ENCODE measurements at regions not wholly inside any gene's neighbourhood (a gene's known extent, or its start where the extent isn't known, plus 50 kb on each side); places are given as distances from the start of the nearest gene placed in this dataset.

GRCh38 chr18:64488698-64489097 is 339.8 kb upstream of the LINC00305 start:
- DNase-seq (ENCODE audit: low read depth in 1 of 2, low spot score in 1 of 2) = no peak
- Histone ChIP-seq H3K27me3 (ENCODE audit: insufficient read depth, poor library complexity, severe bottlenecking) (no peaks in the 10 kb centered on the region), H3K4me3 (replicated peaks; ENCODE audit: insufficient read depth, low read length) (no peak overlapping the region), H3K27ac (replicated peaks) (no peak overlapping the region)
- TF ChIP-seq SPI1 (IDR thresholded peaks at IDR 0.05; ENCODE audit: borderline replicate concordance, low read depth) (no peak), GABPA (IDR thresholded peaks at IDR 0.05; ENCODE audit: low read depth) (no peak), POLR2AphosphoS5 (IDR thresholded peaks at IDR 0.05; ENCODE audit: low read depth) (no peak)
- TF ChIP-seq, protein P1, sequence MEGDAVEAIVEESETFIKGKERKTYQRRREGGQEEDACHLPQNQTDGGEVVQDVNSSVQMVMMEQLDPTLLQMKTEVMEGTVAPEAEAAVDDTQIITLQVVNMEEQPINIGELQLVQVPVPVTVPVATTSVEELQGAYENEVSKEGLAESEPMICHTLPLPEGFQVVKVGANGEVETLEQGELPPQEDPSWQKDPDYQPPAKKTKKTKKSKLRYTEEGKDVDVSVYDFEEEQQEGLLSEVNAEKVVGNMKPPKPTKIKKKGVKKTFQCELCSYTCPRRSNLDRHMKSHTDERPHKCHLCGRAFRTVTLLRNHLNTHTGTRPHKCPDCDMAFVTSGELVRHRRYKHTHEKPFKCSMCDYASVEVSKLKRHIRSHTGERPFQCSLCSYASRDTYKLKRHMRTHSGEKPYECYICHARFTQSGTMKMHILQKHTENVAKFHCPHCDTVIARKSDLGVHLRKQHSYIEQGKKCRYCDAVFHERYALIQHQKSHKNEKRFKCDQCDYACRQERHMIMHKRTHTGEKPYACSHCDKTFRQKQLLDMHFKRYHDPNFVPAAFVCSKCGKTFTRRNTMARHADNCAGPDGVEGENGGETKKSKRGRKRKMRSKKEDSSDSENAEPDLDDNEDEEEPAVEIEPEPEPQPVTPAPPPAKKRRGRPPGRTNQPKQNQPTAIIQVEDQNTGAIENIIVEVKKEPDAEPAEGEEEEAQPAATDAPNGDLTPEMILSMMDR (IDR thresholded peaks at IDR 0.05; ENCODE audit: insufficient read depth, low read length) = no peak
- TF ChIP-seq, protein P2, sequence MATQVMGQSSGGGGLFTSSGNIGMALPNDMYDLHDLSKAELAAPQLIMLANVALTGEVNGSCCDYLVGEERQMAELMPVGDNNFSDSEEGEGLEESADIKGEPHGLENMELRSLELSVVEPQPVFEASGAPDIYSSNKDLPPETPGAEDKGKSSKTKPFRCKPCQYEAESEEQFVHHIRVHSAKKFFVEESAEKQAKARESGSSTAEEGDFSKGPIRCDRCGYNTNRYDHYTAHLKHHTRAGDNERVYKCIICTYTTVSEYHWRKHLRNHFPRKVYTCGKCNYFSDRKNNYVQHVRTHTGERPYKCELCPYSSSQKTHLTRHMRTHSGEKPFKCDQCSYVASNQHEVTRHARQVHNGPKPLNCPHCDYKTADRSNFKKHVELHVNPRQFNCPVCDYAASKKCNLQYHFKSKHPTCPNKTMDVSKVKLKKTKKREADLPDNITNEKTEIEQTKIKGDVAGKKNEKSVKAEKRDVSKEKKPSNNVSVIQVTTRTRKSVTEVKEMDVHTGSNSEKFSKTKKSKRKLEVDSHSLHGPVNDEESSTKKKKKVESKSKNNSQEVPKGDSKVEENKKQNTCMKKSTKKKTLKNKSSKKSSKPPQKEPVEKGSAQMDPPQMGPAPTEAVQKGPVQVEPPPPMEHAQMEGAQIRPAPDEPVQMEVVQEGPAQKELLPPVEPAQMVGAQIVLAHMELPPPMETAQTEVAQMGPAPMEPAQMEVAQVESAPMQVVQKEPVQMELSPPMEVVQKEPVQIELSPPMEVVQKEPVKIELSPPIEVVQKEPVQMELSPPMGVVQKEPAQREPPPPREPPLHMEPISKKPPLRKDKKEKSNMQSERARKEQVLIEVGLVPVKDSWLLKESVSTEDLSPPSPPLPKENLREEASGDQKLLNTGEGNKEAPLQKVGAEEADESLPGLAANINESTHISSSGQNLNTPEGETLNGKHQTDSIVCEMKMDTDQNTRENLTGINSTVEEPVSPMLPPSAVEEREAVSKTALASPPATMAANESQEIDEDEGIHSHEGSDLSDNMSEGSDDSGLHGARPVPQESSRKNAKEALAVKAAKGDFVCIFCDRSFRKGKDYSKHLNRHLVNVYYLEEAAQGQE (IDR thresholded peaks at IDR 0.05; ENCODE audit: insufficient replicate concordance, low read depth) = no peak

DNA sequence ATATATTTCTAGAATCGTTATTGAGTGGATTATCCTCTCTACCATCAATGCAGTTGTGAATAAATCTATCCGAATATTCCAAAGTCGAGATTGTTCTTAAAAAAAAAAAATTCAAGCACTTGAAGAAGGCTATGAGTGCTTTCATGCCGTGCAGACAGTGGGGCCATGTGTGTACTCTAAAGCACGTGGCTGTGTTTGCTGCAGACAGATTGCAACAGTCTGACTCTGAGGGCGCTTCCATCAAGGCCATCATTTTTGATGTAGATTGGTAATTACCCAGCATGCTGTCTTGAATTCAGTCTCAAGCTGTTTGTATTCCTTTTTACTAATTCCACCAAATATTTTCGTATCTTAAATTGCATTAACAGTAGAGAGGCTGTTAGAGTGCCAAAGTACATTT is 325.9 kb upstream of the LINC00305 start:
- Histone ChIP-seq H3K4me3 (replicated peaks; ENCODE audit: insufficient read depth, low read length) (no peak overlapping the region), H3K27me3 (ENCODE audit: insufficient read depth, poor library complexity, severe bottlenecking) (no peaks in the 10 kb centered on the region), H3K27ac (replicated peaks) (no peak overlapping the region)
- TF ChIP-seq GABPA (IDR thresholded peaks at IDR 0.05; ENCODE audit: low read depth) (no peak), POLR2AphosphoS5 (IDR thresholded peaks at IDR 0.05; ENCODE audit: low read depth) (no peak), SPI1 (IDR thresholded peaks at IDR 0.05; ENCODE audit: borderline replicate concordance, low read depth) (no peak)
- TF ChIP-seq, protein P2 (IDR thresholded peaks at IDR 0.05; ENCODE audit: insufficient replicate concordance, low read depth) = no peak
- TF ChIP-seq, protein P1 (IDR thresholded peaks at IDR 0.05; ENCODE audit: insufficient read depth, low read length) = no peak
- DNase-seq (ENCODE audit: low read depth in 1 of 2, low spot score in 1 of 2) = no peak

- DNase-seq (ENCODE audit: low read depth in 1 of 2, low spot score in 1 of 2) = no peak
- H3K27me3 ChIP-seq (ENCODE audit: insufficient read depth, poor library complexity, severe bottlenecking) = no peaks in the 10 kb centered on the region
- TF ChIP-seq, protein P1 (IDR thresholded peaks at IDR 0.05; ENCODE audit: insufficient read depth, low read length) = no peak
These were observed 325.4 kb upstream of the LINC00305 start for GRCh38 chr18:64474255-64474654.

GRCh38 chr18:64449434-64449833 is 300.5 kb upstream of the LINC00305 start:
- no peaks in the 10 kb centered on the region for H3K27me3 ChIP-seq (ENCODE audit: insufficient read depth, poor library complexity, severe bottlenecking)
- TF ChIP-seq GABPA (IDR thresholded peaks at IDR 0.05; ENCODE audit: low read depth) = no peak
- TF ChIP-seq POLR2AphosphoS5 (IDR thresholded peaks at IDR 0.05; ENCODE audit: low read depth) = no peak
- TF ChIP-seq, protein P2 (IDR thresholded peaks at IDR 0.05; ENCODE audit: insufficient replicate concordance, low read depth) = no peak
- TF ChIP-seq, protein P1 (IDR thresholded peaks at IDR 0.05; ENCODE audit: insufficient read depth, low read length) = no peak
- TF ChIP-seq SPI1 (IDR thresholded peaks at IDR 0.05; ENCODE audit: borderline replicate concordance, low read depth) = no peak
- DNase-seq (ENCODE audit: low read depth in 1 of 2, low spot score in 1 of 2) = no peak
- H3K27ac ChIP-seq (replicated peaks) = no peak overlapping the region
- H3K4me3 ChIP-seq (replicated peaks; ENCODE audit: insufficient read depth, low read length) = no peak overlapping the region

More at GRCh38 chr18:64474255-64474654, 325.4 kb upstream of the LINC00305 start:
- H3K27ac ChIP-seq (replicated peaks) = no peak overlapping the region
- H3K4me3 ChIP-seq (replicated peaks; ENCODE audit: insufficient read depth, low read length) = no peak overlapping the region
